GM21737 (cell line): ENCODE measurements at regions not wholly inside any gene's neighbourhood (a gene's known extent, or its start where the extent isn't known, plus 50 kb on each side); places are given as distances from the start of the nearest gene placed in this dataset.

ENCODE experiments used
- ATAC-seq: cut with Tn5 transposase; IDR thresholded peaks from one replicate; pipeline ENCODE4 v1.9.1; 2021; ENCODE audit warnings: mild to moderate bottlenecking, moderate library complexity; ENCODE audit not compliant: unreplicated experiment

GRCh38 chr3:72295276-72295961, 510.5 kb upstream of the PROK2 start:
- ATAC-seq = no peak

- no peak for ATAC-seq
These were observed 506.1 kb upstream of the PROK2 start for GRCh38 chr3:72290859-72291638.

- ATAC-seq = no peak
These were observed 504.7 kb upstream of the PROK2 start for GRCh38 chr3:72289692-72290071.

- ATAC-seq = no peak
These were observed 504.2 kb upstream of the PROK2 start for GRCh38 chr3:72288955-72289691.

GRCh38 chr3:72287956-72288355, 503.0 kb upstream of the PROK2 start:
- ATAC-seq = no peak

GRCh38 chr3:72285502-72285901, 500.6 kb upstream of the PROK2 start:
- ATAC-seq = no peak

- no peak for ATAC-seq
These were observed 499.5 kb upstream of the PROK2 start for GRCh38 chr3:72284471-72284870.

- no peak for ATAC-seq
These were observed 498.0 kb upstream of the PROK2 start for GRCh38 chr3:72282918-72283317.

GRCh38 chr3:72281551-72281950, 496.6 kb upstream of the PROK2 start:
- no peak for ATAC-seq

GRCh38 chr3:72280876-72281275, 495.9 kb upstream of the PROK2 start:
- ATAC-seq = no peak

- no peak for ATAC-seq
These were observed 494.7 kb upstream of the PROK2 start for GRCh38 chr3:72279631-72280041.

- no peak for ATAC-seq
These were observed 494.2 kb upstream of the PROK2 start for GRCh38 chr3:72279068-72279604.

GRCh38 chr3:72278349-72279067, 493.6 kb upstream of the PROK2 start:
- ATAC-seq = no peak

- no peak for ATAC-seq
These were observed 492.8 kb upstream of the PROK2 start for GRCh38 chr3:72277710-72278109.

- no peak for ATAC-seq
These were observed 491.9 kb upstream of the PROK2 start for GRCh38 chr3:72276806-72277205.

- ATAC-seq = no peak
These were observed 490.4 kb upstream of the PROK2 start for GRCh38 chr3:72275331-72275751.

GRCh38 chr3:72274493-72275330, 489.8 kb upstream of the PROK2 start:
- no peak for ATAC-seq

GRCh38 chr3:72273615-72274014, 488.7 kb upstream of the PROK2 start:
- no peak for ATAC-seq

GRCh38 chr3:72272356-72272755, 487.4 kb upstream of the PROK2 start:
- no peak for ATAC-seq

GRCh38 chr3:72271923-72272322, 487.0 kb upstream of the PROK2 start:
- ATAC-seq = no peak
